GM19397 (cell line): ENCODE measurements at regions not wholly inside any gene's neighbourhood (a gene's known extent, or its start where the extent isn't known, plus 50 kb on each side); places are given as distances from the start of the nearest gene placed in this dataset.
"Not testable (repeated sequence)": the region's sequence is repeated elsewhere in the genome, so short reads cannot be mapped to it uniquely, and the experiment has no call there.

Experiments used
- ATAC-seq: cut with Tn5 transposase; IDR thresholded peaks from one replicate; pipeline ENCODE4 v1.9.1; 2021; ENCODE audit warnings: mild to moderate bottlenecking, moderate library complexity; ENCODE audit not compliant: unreplicated experiment

DNA sequence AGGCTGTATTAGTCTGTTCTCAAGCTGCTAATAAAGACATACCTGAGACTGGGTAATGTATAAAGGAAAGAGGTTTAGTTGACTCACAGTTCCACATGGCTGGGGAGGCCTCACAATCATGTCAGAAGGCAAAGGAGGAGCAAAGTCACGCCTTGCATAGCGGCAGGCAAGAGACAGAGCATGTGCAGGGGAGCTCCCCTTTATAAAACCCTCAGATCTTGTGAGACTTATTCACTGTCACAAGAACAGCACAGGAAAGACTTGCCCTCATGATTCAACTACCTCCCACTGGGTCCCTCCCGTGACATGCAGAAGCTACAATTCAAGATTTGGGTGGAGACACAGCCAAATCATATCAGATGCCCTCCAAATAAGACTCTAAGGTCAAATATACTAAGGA is 139.4 kb upstream of the TOP1 start:
- ATAC-seq, result not testable (repeated sequence)

DNA sequence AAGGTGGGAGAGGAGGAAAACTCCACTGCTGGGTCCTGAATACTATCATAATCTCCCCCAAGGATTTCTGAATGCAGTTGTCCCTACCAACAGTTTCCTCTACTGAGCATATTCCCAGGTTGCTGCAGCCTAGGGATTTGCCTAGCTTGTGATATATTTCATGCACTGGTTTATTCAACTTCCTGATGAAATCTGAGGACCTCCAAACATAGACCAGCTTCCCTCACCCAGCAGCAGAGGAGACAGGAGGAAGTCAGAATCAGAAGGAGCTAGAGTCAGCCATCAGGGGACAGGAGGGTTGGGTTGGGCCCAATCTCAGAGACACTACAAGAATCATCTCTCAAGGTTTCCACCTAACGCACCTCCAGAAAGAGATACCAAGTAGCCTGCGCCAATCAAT is 138.4 kb upstream of the TOP1 start:
- ATAC-seq, result no peak

DNA sequence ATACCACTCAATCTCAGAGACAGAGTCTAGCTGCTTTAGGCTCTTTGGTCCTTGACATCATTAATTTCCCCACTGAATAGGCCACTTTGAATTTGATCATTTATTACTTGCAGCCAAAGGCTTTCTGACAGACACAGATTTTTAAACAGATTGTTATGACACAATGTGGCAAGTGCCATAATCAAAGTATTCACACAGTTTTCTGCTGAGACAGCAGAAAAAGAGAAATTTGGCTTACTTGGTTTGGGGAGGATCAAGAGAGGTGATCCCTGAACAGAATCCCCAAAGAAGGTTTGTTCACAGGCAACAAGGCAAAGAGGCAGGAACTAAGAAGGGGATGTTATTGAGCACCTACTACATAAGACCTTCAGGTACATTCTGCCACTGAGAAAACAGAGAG is 138.0 kb upstream of the TOP1 start:
- no peak for ATAC-seq

DNA sequence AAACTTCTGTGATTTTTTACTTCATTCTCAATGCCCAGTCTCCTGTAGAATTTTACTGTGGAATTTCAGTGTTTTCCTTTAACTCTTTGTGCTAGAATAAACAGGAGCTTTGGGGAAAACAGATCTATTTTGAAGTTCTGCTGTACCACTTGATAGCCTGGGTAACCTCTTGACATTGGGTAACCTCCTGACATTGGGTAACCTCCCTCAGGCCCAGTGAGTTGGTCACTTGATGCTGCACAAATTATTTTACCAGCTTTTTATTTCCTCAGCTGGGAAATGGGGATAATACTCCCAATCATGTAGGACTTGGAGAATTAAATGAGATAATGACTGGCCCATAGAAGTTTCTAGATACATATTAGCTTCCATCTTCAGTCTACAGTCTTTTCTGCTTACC is 137.3 kb upstream of the TOP1 start:
- no peak for ATAC-seq

DNA sequence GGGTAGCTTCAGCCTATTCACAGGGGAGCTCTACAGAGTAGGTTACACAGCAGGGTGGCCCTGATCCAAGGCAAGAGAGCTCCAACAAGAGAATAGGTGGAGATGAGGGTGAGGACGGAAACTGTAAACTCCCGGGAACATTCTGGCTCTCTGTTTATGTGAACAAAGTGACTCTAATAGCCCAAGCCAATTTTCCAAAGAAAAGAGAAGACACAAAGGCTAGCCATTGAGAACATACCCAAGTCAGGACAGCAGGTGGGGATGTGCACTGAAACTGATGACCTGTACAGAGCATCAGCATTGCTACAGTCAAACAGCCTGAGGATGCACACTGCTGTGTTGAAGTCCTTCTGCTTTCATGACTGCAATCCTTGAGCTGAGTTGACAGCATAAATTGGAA is 136.0 kb upstream of the TOP1 start:
- ATAC-seq, result no peak

DNA sequence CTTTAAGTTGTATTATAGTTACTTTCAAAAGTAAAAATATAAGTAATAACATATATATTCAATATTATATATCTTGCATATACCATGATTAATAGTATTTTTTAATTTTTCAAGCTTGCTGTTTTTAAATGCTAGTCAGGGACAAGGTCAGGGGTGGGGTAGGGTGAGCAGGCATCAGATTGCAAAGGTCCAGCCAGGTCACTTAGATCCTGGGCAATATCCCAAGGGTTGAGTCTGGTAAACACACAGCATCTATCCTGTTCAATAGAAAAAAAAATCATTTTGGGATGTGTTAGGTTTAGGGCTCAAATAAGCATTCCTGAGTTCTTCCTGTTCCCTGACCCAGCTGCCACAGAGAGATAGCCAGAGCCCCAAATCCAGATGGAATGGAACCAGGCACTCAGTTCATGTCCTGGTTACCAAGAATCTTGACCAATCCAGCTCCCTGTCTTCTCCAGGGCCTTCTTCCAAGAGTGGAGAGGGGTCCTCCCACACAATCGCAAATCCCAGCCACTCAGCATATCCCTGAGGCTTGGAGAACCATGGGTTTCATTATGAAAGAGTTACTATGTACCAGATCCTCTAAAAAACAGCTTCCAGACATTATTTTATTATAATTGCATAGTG is 134.9 kb upstream of the TOP1 start:
- ATAC-seq, result no peak

DNA sequence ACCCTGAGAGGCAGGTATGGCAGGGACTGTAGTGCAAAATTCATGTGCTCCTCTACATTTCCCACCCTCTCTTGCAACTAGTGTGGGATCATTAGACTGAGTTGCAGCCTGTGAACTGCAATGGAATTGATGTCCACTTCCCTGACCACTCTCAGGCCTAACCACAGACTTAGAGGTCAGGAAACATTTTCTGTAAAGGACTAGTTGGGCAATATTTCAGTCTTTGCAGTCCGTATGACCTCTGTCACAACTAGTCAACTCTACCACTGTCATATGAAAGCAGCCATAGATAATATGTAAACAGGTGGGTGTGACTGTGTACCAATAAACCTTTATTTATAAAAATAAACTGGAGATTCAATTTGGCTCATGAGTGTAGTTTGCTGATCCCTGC is 134.4 kb upstream of the TOP1 start:
- no peak for ATAC-seq

DNA sequence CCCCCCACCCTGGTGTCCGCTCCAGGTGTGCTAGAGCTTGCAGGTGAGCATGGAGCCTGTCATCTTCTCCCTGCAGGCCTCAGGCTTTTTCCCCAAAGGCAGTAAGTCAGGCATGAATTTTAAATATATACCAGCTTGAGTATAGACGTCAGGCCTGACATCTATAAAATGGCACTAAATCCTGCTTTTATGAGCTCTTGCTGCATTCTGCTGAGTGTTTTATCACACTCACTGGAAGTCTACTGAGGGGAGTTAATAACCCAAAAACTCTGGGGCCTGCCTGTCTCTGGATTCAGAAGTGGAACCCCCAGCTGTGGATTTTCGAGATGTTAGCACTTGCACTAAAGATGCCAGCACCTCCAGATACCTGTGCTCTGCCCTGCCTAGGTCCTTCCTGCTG is 133.4 kb upstream of the TOP1 start:
- ATAC-seq, result no peak

DNA sequence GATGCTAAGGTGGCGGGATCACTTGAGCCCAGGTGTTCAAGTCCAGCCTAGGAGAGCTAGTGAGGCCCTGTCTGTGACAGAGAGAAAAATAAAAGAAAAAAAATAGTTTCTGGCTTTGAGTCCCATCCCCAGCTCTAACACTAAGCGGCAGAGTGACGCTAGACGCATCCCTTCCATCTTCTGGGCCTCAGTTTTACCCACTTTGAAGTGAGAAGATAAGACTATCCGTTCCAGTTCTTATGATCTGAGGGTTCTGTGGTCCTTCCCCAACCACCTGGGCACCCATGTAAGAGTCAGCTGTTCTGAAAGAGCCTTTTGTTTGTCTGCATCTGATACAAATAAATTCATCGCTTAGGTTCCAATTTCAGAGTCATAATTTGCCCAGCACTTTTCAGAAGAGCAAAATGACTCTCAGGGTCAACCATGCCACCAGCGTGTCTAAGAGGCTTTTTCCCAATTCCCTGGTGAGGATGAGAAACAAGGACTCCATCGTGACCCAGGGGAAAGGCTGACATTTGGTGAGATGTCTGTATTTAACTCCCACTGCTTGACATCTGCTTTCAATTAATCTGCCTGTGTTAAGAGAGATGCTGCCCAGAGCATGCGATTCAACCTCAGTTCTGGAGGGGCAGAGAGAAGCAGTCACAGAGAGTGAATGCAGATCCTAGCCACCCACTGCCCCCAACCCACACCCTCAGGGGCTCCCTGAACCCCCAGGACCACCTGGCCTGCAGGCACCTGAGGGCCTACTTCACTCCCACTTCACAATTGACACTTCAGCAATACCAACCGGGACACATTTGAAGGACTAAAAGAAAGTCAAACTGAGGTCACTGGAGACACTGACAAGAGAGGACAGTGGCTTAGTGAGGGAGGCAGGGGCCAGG is 131.6 kb upstream of the TOP1 start:
- no peak for ATAC-seq

DNA sequence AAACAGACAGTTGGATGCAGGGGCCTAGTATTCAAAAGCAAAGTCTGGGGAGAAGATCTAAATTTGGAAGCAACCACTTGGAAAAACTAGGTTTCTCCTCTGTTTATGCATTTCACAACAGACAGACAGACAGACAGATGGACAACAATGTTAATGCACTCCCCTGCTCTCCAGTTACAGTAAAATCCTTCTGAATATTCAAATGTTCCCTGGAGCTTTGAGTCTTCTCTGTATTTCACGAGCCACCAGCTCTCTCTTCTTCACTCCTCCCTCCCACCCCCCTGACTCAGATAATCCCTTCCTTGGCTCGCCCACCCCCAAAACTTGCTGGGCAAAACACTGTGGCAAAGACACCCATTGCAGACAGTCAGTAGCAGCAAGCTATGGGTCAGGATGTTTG is 129.3 kb upstream of the TOP1 start:
- ATAC-seq, result no peak

DNA sequence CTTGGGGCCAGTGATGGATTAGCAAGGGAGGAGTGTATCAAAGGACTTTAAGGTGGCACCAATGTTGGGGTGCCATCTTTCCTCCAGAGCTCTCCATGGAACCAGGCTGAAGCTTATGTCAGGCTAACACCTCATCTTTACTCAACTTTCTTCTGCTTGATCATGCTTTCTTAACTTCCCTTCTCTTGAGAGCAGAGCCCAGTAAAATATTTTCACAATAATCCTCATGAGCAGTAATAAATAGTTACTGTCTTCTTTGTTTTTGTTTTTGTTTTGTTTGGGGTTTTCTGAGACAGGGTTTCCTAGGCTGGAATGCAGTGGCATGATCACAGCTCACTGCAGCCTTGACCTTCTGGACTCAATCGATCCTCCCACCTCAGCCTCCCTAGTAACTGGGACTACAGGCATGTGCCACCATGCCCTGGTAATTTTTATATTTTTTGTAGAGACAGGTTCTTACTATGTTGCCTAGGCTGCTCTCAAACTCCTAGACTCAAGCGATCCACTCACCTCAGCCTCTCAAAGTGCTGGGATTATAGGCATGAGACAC is 127.9 kb upstream of the TOP1 start:
- no peak for ATAC-seq

DNA sequence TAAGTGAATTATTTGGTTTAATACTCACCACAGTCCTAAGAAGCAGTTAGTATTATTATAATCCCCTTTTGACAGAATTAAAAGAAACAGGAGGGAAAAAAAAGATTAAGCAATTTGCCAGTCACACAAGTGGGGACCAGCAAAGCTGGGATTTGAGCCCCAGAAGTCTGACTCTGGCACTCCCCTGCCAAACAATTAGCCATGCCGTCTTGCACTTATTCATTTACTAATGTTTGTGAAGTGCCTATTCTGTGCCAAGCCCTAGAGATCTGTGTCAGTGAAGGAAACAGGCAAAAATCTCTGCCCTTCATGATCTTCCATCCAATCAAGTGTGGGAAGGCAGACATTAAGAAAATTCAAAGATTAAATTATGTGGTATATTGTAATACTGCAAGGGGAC is 126.0 kb upstream of the TOP1 start:
- ATAC-seq, result no peak

DNA sequence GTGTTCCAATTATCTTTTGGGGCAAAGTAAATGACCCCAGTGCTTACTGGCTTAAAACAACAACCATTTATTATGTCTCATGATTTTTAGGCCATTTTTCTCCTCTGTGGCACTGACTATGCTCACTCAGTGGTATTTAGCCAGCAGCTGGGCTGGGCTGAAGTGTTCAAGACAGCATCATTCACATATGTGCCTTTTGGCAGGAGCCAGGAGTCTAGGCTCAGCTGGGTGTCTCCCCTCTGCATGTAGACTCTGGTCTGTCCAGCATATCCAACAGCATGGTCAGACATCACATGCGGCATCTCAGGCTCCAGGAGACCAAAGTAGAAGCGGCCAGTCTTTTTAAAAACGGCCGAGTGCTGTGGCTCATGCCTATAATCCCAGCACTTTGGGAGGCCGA is 120.3 kb upstream of the TOP1 start:
- ATAC-seq, result no peak

DNA sequence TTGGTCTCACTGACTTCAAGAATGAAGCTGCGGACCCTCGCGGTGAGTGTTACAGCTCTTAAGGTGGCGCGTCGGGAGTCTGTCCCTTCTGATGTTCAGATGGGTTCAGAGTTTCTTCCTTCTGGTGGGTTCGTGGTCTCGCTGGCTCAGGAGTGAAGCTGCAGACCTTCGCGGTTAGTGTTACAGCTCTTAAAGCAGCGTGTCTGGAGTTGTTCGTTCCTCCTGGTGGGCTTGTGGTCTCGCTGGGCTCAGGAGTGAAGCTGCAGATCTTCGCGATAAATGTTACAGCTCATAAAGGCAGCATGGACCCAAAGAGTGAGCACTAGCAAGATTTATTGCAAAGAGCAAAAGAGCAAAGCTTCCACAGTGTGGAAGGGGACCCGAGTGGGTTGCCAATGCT is 119.1 kb upstream of the TOP1 start:
- not testable (repeated sequence) for ATAC-seq

DNA sequence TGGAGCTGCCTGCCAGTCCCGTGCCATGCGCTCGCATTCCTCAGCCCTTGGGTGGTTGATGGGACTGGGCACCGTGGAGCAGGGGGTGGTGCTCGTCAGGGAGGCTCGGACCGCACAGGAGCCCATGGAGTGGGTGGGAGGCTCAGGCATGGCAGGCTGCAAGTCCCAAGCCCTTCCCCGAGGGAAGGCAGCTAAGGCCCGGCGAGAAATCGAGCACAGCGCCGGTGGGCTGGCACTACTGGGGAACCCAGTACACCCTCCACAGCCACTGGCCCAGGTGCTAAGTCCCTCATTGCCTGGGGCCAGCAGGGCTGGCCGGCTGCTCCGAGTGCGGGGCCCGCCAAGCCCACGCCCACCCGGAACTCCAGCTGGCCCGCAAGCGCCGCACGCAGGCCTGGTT is 118.2 kb upstream of the TOP1 start:
- not testable (repeated sequence) for ATAC-seq

DNA sequence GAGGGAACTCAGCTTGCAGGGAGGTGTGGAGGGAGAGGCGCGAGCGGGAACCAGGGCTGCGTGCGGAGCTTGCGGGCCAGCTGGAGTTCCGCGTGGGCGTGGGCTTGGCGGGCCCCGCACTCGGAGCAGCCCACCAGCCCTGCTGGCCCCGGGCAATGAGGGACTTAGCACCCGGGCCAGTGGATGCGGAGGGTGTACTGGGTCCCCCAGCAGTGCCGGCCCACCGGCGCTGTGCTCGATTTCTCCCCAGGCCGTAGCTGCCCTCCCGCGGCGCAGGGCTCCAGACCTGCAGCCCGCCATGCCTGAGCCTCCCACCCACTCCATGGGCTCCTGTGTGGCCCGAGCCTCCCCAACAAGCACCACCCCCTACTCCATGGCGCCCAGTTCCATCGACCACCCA is 117.5 kb upstream of the TOP1 start:
- ATAC-seq, result not testable (repeated sequence)

DNA sequence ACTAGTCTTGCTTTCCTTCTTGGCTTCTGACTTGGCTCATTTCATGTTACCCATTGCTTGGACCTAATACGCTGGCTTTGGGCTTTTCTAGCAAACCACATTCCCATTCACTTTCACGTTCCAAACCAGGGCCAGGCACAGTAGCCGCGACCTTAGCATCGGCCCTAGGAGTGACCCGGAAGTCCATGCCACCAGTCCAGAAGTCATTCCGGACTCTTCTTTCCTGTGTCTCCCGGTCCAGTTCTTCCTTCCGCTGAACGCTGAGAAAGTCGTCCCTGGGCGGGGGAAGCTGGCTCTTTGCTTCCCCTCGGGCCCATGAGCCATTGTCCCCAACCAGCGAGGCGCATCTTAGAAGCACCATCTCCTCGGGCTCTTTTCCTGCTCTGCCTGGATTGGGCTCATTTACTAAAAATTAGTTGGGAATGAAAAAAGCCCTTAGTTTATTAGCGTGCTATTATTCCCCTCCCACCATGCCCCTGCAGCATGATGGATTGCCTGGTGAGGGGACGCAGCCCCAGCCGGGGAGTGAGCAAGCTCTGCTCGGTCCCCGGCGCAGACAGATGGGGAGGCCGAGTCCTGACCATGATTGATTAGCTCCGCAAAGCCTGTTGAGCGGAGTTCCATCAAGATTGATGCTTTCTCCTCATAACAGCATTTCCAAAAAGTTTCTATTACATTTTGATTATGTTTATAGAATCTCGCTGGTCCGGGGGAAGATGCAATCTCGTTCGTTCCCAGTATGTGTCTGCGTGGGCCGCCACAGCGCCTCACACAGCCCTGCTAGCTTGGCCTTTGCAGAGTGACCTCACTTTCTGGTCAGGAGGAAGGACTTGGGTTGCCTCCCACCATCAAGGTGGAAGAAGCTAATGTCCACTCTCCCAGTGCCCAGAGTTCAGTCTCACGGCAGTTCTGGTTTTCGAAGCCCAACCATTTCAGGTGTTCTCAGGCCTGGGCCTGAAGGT is 115.1 kb upstream of the TOP1 start:
- ATAC-seq, result no peak

DNA sequence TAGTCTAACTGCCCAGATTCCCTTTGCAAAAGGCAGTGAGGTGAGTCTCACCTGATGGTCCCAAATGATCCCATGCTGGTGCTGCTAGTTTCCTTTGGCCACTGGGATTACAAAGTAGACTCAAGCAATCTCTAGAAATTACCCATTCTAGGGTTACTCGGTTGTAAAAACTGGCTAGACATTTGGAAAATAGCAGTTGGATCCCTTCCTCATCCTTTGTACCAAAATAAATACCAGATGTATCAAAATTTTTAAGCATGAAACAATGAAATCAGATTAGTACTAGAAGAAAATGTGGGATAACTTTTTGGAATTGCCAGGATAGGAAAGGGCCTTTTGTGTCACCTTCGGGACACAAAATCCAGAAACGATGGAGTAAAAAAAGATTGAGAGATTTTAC is 112.9 kb upstream of the TOP1 start:
- no peak for ATAC-seq

DNA sequence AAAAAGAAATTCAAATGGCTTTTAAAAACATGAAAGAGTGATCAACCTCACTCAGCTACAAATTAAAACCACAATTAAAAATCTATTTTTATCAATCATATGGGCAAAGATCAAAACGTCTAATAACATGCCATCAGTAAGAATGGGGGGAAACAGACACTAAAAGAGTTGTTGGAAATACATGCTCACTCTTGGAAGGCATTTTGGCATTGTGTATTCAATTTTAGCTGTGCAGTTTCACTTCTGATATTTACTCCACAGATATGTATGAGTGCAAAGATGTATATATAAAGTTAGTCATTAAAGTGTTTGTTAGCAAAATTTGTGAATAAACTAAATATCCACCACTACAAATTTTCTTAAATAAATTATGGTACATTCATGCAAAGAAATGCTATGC is 112.3 kb upstream of the TOP1 start:
- no peak for ATAC-seq

DNA sequence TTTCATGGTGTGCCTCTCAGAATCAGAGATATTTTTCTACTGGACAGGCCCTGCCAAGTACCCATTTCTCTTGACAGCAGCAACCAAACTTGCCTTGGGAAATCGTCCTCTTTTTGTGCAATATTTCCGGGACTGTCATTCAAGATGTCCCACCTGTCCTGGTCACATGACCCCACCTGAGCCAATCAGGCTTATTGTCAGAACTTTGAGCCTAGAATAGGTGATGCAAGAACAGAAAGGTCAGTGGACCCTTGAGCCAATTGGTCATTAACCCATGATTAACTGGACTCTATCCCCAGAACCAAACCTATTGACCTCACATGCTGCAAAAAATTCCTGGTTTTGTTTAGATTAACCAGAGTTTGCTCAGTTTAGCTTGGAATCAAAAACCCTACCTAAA is 108.3 kb upstream of the TOP1 start:
- no peak for ATAC-seq

DNA sequence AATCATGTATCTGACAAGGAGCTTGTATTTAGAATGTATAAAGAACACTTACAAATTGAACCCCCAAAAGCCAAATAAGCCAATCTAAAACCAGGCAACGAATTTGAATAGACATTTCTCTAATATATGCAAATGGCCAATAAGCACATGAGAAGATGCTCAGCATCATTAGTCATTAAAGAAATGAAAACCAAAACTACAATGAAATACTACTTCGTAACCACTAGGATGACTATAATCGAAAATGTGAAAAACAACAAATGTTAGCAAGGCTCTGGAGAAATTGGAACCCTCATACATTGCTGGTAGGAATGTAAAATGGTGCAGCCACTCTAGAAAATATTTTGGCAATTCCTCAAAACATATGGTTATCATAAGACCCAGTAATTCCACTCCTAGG is 105.8 kb upstream of the TOP1 start:
- ATAC-seq, result no peak
